Mesodermal cell (in vitro differentiated cells): ENCODE measurements at regions not wholly inside any gene's neighbourhood (a gene's known extent, or its start where the extent isn't known, plus 50 kb on each side); places are given as distances from the start of the nearest gene placed in this dataset.
"Not testable (repeated sequence)": the region's sequence is repeated elsewhere in the genome, so short reads cannot be mapped to it uniquely, and the experiment has no call there.

Source experiments
- H3K27ac ChIP-seq: 2 replicates; pipeline ENCODE4 v1.7.0; 2013; ENCODE audit warnings: mild to moderate bottlenecking, low read depth, low read length, moderate library complexity; ENCODE audit not compliant: severe bottlenecking
- H3K36me3 ChIP-seq: 2 replicates; pipeline ENCODE4 v1.7.1; 2013; ENCODE audit warnings: mild to moderate bottlenecking, low read length, moderate library complexity; ENCODE audit not compliant: control insufficient read depth, insufficient read depth
- H3K4me1 ChIP-seq: one replicate; pipeline ENCODE4 v1.7.1; 2013; ENCODE audit warnings: mild to moderate bottlenecking, low read length; ENCODE audit not compliant: insufficient read depth, control insufficient read depth, poor library complexity, severe bottlenecking
- H3K4me3 ChIP-seq: 2 replicates; pipeline ENCODE4 v1.7.0; 2013; ENCODE audit warnings: low read length, control low read depth, mild to moderate bottlenecking; ENCODE audit not compliant: insufficient read depth, poor library complexity, severe bottlenecking; ENCODE audit errors: extremely low read depth
- H3K9me3 ChIP-seq: 2 replicates; pipeline ENCODE4 v1.7.1; 2013; ENCODE audit warnings: mild to moderate bottlenecking, low read length, moderate library complexity; ENCODE audit not compliant: control insufficient read depth
- WGBS, 2 experiments: methylation state at CpG; one replicate each; pipeline ENCODE4 v1.1.5; 2013; ENCODE audit warnings: missing lambda C conversion rate in 2 of 2; ENCODE audit not compliant: insufficient coverage in 2 of 2; 5-methylcytosine and 5-hydroxymethylcytosine counted together

DNA sequence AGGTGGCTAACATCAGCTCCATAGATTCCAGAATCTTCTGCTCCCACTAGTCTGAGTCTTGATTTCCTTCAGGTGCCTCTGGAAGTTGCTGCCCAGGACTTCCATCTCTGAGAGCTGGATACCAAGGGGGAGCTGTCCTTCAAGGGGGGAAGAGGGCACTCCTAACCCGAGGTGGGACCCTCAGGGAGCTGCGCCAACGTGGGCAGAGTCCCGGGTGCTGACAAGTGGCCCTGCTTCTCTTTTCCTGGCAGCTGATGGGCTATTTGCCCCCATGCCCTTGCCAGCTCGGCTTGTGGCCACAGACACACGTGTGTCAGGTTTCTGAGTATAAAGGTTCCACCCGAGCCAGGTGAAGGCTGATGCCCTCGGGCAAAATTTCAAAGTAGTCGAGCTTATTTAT, 272.5 kb downstream of the TTC8 start:
- 85 to 89% methylated on average over 5 to 6 of the region's 9 CpGs for WGBS, 2 experiments
- no peak overlapping the region for H3K4me3 ChIP-seq
- H3K4me1 ChIP-seq, result no peaks in the 10 kb centered on the region
- H3K9me3 ChIP-seq, result no peaks in the 10 kb centered on the region
- H3K27ac ChIP-seq, result no peak overlapping the region
- no peaks in the 10 kb centered on the region for H3K36me3 ChIP-seq

GRCh38 chr14:89098254-89098653, 273.8 kb downstream of the TTC8 start:
- Histone ChIP-seq H3K4me3 (no peak overlapping the region), H3K4me1 (no peaks in the 10 kb centered on the region), H3K36me3 (no peaks in the 10 kb centered on the region), H3K9me3 (no peaks in the 10 kb centered on the region), H3K27ac (no peak overlapping the region)
- 83 to 86% methylated on average over 1 of the region's 2 CpGs for WGBS, 2 experiments

- not testable (repeated sequence) for H3K27ac ChIP-seq, H3K4me1 ChIP-seq, H3K36me3 ChIP-seq, H3K9me3 ChIP-seq, H3K4me3 ChIP-seq
- 82 to 83% methylated on average over 8 to 9 of the region's 10 CpGs for WGBS, 2 experiments
These were observed 279.8 kb downstream of the TTC8 start for GRCh38 chr14:89104171-89104817.

GRCh38 chr14:89104861-89105260, 280.4 kb downstream of the TTC8 start:
- WGBS, 2 experiments, result 94 to 97% methylated on average over 4 of the region's 4 CpGs
- not testable (repeated sequence) for H3K9me3 ChIP-seq, H3K36me3 ChIP-seq, H3K4me3 ChIP-seq, H3K27ac ChIP-seq, H3K4me1 ChIP-seq
